GM21526 (cell line): ENCODE measurements at regions not wholly inside any gene's neighbourhood (a gene's known extent, or its start where the extent isn't known, plus 50 kb on each side); places are given as distances from the start of the nearest gene placed in this dataset.

Experiments used
- ATAC-seq: cut with Tn5 transposase; IDR thresholded peaks from one replicate; pipeline ENCODE4 v1.9.1; 2021; ENCODE audit warnings: moderate library complexity; ENCODE audit not compliant: unreplicated experiment, low FRiP score

GRCh38 chr5:7190712-7191250 is 205.2 kb upstream of the ADCY2 start:
- ATAC-seq = no peak

- ATAC-seq = no peak
These were observed 203.9 kb upstream of the ADCY2 start for GRCh38 chr5:7192016-7192415.

- ATAC-seq = no peak
These were observed 193.1 kb upstream of the ADCY2 start for GRCh38 chr5:7202846-7203245.

- ATAC-seq = no peak
These were observed 188.0 kb upstream of the ADCY2 start for GRCh38 chr5:7207979-7208378.

GRCh38 chr5:7208938-7209337 is 187.0 kb upstream of the ADCY2 start:
- no peak for ATAC-seq

GRCh38 chr5:7209658-7210057 is 186.3 kb upstream of the ADCY2 start:
- ATAC-seq = no peak

- ATAC-seq = no peak
These were observed 185.4 kb upstream of the ADCY2 start for GRCh38 chr5:7210549-7210948.

GRCh38 chr5:7213525-7213924 is 182.4 kb upstream of the ADCY2 start:
- ATAC-seq = no peak

- no peak for ATAC-seq
These were observed 181.0 kb upstream of the ADCY2 start for GRCh38 chr5:7214906-7215416.

GRCh38 chr5:7218141-7218540 is 177.8 kb upstream of the ADCY2 start:
- no peak for ATAC-seq

- ATAC-seq = no peak
These were observed 175.8 kb upstream of the ADCY2 start for GRCh38 chr5:7220156-7220555.

- no peak for ATAC-seq
These were observed 174.9 kb upstream of the ADCY2 start for GRCh38 chr5:7221041-7221440.

GRCh38 chr5:7225826-7226225 is 170.1 kb upstream of the ADCY2 start:
- no peak for ATAC-seq

GRCh38 chr5:7242118-7242710 is 153.7 kb upstream of the ADCY2 start:
- ATAC-seq = no peak

GRCh38 chr5:7244208-7244607 is 151.7 kb upstream of the ADCY2 start:
- ATAC-seq = no peak

GRCh38 chr5:7245121-7245651 is 150.8 kb upstream of the ADCY2 start:
- ATAC-seq = no peak

GRCh38 chr5:7246287-7246686 is 149.7 kb upstream of the ADCY2 start:
- no peak for ATAC-seq

- ATAC-seq = no peak
These were observed 145.9 kb upstream of the ADCY2 start for GRCh38 chr5:7250004-7250403.

GRCh38 chr5:7250611-7251010 is 145.3 kb upstream of the ADCY2 start:
- no peak for ATAC-seq

GRCh38 chr5:7251132-7251531 is 144.8 kb upstream of the ADCY2 start:
- ATAC-seq = no peak

- no peak for ATAC-seq
These were observed 134.9 kb upstream of the ADCY2 start for GRCh38 chr5:7261049-7261448.

GRCh38 chr5:7261900-7262299 is 134.0 kb upstream of the ADCY2 start:
- no peak for ATAC-seq
